A549 (cell line): ENCODE measurements at regions not wholly inside any gene's neighbourhood (a gene's known extent, or its start where the extent isn't known, plus 50 kb on each side); places are given as distances from the start of the nearest gene placed in this dataset.

Experiments used
- ATAC-seq, 2 experiments: fragments of 200-7000 bp in 1 of 2; fragments of >200 bp in 1 of 2; cut with Nextera tagmentation in 1 of 2; cut with Tn5 transposase in 1 of 2; 3 replicates each; pipeline versions ENCODE4 v1.8.0 to v1.9.1; 2018 to 2020; ENCODE audit warnings: mild to moderate bottlenecking in 1 of 2, moderate library complexity in 1 of 2
- CTCF ChIA-PET: fragments of 300-600 bp; sonication (Branson Sonifier 250); formaldehyde crosslinking; extraction: SDS; loops from one replicate; lab custom pipeline; 2021; ENCODE audit warnings: antibody characterized with exemption, inconsistent platforms; lab: Yijun Ruan, JAX
- POLR2A ChIA-PET: fragments of 350-600 bp; formaldehyde crosslinking; extraction: SDS; loops from one replicate; lab custom pipeline; 2021; ENCODE audit warnings: antibody characterized with exemption, inconsistent platforms; lab: Yijun Ruan, JAX
- DNase-seq, 2 experiments: peaks; one replicate each; pipeline versions ENCODE4 v3.0.0 to v3.0.0-alpha.2; 2011 to 2016; ENCODE audit warnings: low read depth in 1 of 2, low spot score in 1 of 2
- FAIRE-seq: peaks from 2 replicates; lab custom pipeline; 2011; peaks lifted over from hg19 to GRCh38; lab: Jason Lieb, UNC
- H3K27ac ChIP-seq, 2 experiments: fragments of >200 bp; sonication (Bioruptor Twin); formaldehyde crosslinking; 3 replicates each; pipeline ENCODE4 v1.5.1; 2016 to 2017
- H3K4me1 ChIP-seq: fragments of >200 bp; sonication (Bioruptor Twin); formaldehyde crosslinking; 3 replicates; pipeline ENCODE4 v1.6.1; 2016
- H3K4me2 ChIP-seq: fragments of >200 bp; sonication (Bioruptor Twin); formaldehyde crosslinking; 3 replicates; pipeline ENCODE4 v1.6.1; 2016
- H3K4me3 ChIP-seq: fragments of >200 bp; sonication (Bioruptor Twin); formaldehyde crosslinking; 3 replicates; pipeline ENCODE4 v1.5.1; 2016
- H3K9me3 ChIP-seq: fragments of >200 bp; sonication (Bioruptor Twin); formaldehyde crosslinking; 3 replicates; pipeline ENCODE4 v1.6.1; 2016
- CBX2 ChIP-seq: fragments of 200-600 bp; sonication (generic); IDR thresholded peaks from 2 replicates; pipeline ENCODE4 v1.6.1; 2016; ENCODE audit warnings: low read depth, mild to moderate bottlenecking, borderline replicate concordance
- CBX8 ChIP-seq: fragments of 200-600 bp; sonication (generic); IDR thresholded peaks from 2 replicates; pipeline ENCODE4 v1.6.1; 2016
- CTCF ChIP-seq: fragments of >200 bp; sonication (Bioruptor Twin); formaldehyde crosslinking; IDR thresholded peaks from 3 replicates; pipeline ENCODE4 v1.5.1; 2016
- EHF ChIP-seq: fragments of 250-450 bp; sonication (Bioruptor Pico); IDR thresholded peaks from 2 replicates; pipeline ENCODE4 v1.5.0; 2020; ENCODE audit warnings: mild to moderate bottlenecking
- GATA3 ChIP-seq: IDR thresholded peaks from 2 replicates; pipeline ENCODE4 v1.6.1; 2012; ENCODE audit warnings: borderline replicate concordance
- HEYL ChIP-seq: fragments of 250-450 bp; sonication (Bioruptor Pico); IDR thresholded peaks from 2 replicates; pipeline ENCODE4 v1.8.0; 2021; ENCODE audit warnings: mild to moderate bottlenecking, moderate library complexity
- HOXA7 ChIP-seq: fragments of 250-450 bp; sonication (Bioruptor Pico); IDR thresholded peaks from 2 replicates; pipeline ENCODE4 v1.5.0; 2020; ENCODE audit warnings: mild to moderate bottlenecking, moderate library complexity
- HOXB5 ChIP-seq: fragments of 250-450 bp; sonication (Bioruptor Pico); IDR thresholded peaks from 2 replicates; pipeline ENCODE4 v1.5.0; 2020; ENCODE audit warnings: mild to moderate bottlenecking, moderate library complexity
- NPAS2 ChIP-seq: fragments of 250-450 bp; sonication (Bioruptor Pico); IDR thresholded peaks from 2 replicates; pipeline ENCODE4 v1.8.0; 2022; ENCODE audit warnings: mild to moderate bottlenecking, moderate library complexity, borderline replicate concordance
- POLR2A ChIP-seq: IDR thresholded peaks from 2 replicates; pipeline ENCODE4 v1.6.1; 2012; ENCODE audit warnings: mild to moderate bottlenecking, low read length
- RAD21 ChIP-seq, 2 experiments: fragments of >200 bp in 1 of 2; sonication (Bioruptor Twin) in 1 of 2; formaldehyde crosslinking in 1 of 2; IDR thresholded peaks in 1 of 2; conservative IDR thresholded peaks in 1 of 2; 2 replicates in 1 of 2; 3 replicates in 1 of 2; pipeline ENCODE4 v1.6.1; 2012 to 2018; ENCODE audit warnings: inconsistent platforms in 1 of 2
- RARB ChIP-seq: fragments of 250-450 bp; sonication (Bioruptor Pico); IDR thresholded peaks from 2 replicates; pipeline ENCODE4 v1.8.0; 2021; ENCODE audit warnings: mild to moderate bottlenecking, moderate library complexity
- ZFP36 ChIP-seq: fragments of 450-650 bp; IDR thresholded peaks from 2 replicates; pipeline ENCODE4 v1.6.1; 2014; ENCODE audit warnings: borderline replicate concordance; ENCODE audit not compliant: partially characterized antibody
- ZSCAN20 ChIP-seq: fragments of 250-450 bp; sonication (Bioruptor Pico); IDR thresholded peaks from 2 replicates; pipeline ENCODE4 v1.8.0; 2022; ENCODE audit warnings: mild to moderate bottlenecking, moderate library complexity
- WGBS: methylation state at CpG from one replicate; pipeline ENCODE4 v1.1.6; 2017; ENCODE audit errors: missing lambda C conversion rate; 5-methylcytosine and 5-hydroxymethylcytosine counted together
- TF ChIP-seq, protein P1 (sequence below): fragments of 200-600 bp; sonication (generic); IDR thresholded peaks from 2 replicates; pipeline ENCODE4 v1.6.1; 2016; ENCODE audit warnings: antibody characterized with exemption, mild to moderate bottlenecking, moderate library complexity
- TF ChIP-seq, protein P2 (sequence below): fragments of 250-450 bp; sonication (Bioruptor Pico); IDR thresholded peaks from 2 replicates; pipeline ENCODE4 v1.5.0; 2021; ENCODE audit warnings: mild to moderate bottlenecking, moderate library complexity, borderline replicate concordance

GRCh38 chr20:1724901-1725300, 67.3 kb upstream of the SIRPG start (continued):
- TF ChIP-seq, protein P1, sequence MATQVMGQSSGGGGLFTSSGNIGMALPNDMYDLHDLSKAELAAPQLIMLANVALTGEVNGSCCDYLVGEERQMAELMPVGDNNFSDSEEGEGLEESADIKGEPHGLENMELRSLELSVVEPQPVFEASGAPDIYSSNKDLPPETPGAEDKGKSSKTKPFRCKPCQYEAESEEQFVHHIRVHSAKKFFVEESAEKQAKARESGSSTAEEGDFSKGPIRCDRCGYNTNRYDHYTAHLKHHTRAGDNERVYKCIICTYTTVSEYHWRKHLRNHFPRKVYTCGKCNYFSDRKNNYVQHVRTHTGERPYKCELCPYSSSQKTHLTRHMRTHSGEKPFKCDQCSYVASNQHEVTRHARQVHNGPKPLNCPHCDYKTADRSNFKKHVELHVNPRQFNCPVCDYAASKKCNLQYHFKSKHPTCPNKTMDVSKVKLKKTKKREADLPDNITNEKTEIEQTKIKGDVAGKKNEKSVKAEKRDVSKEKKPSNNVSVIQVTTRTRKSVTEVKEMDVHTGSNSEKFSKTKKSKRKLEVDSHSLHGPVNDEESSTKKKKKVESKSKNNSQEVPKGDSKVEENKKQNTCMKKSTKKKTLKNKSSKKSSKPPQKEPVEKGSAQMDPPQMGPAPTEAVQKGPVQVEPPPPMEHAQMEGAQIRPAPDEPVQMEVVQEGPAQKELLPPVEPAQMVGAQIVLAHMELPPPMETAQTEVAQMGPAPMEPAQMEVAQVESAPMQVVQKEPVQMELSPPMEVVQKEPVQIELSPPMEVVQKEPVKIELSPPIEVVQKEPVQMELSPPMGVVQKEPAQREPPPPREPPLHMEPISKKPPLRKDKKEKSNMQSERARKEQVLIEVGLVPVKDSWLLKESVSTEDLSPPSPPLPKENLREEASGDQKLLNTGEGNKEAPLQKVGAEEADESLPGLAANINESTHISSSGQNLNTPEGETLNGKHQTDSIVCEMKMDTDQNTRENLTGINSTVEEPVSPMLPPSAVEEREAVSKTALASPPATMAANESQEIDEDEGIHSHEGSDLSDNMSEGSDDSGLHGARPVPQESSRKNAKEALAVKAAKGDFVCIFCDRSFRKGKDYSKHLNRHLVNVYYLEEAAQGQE: no peak
- no peak for TF ChIP-seq ZSCAN20 (CRISPR knock-in tag)
- TF ChIP-seq ZFP36: no peak
- no peak for TF ChIP-seq EHF (CRISPR knock-in tag)
- no peak for TF ChIP-seq GATA3
- TF ChIP-seq, protein P2, sequence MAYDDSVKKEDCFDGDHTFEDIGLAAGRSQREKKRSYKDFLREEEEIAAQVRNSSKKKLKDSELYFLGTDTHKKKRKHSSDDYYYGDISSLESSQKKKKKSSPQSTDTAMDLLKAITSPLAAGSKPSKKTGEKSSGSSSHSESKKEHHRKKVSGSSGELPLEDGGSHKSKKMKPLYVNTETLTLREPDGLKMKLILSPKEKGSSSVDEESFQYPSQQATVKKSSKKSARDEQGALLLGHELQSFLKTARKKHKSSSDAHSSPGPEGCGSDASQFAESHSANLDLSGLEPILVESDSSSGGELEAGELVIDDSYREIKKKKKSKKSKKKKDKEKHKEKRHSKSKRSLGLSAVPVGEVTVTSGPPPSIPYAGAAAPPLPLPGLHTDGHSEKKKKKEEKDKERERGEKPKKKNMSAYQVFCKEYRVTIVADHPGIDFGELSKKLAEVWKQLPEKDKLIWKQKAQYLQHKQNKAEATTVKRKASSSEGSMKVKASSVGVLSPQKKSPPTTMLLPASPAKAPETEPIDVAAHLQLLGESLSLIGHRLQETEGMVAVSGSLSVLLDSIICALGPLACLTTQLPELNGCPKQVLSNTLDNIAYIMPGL (CRISPR knock-in tag): no peak

DNA sequence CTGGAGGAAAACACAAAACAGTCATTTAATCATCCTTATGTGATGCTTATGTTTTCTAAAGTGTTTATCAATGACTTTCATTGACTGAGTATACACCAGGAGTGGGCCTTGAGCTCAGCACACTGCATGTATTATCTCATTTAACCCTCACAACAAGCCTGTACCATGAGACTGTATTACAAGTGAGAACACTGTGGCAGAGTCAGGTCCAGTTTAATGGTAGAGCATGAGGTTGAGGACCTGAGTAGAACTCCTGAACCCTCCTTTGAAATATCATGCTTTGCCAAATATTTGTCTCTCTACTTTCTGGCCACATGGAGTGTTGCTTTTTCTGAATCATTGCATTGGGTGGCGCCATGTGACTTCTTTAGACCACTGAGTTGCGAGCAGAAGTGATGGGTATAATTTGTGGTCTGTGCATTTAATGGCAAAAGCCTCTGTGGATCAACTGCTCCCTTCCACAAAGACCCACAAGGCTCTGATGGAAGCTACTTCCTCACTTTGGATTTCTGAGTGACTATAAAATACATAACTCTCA, 65.0 kb upstream of the SIRPG start:
- FAIRE-seq: no peak
- H3K27ac ChIP-seq: no peak overlapping the region
- 16% methylated on average over 2 of the region's 2 CpGs for WGBS
- H3K4me3 ChIP-seq: no peak overlapping the region
- H3K4me2 ChIP-seq: no peak overlapping the region
- ChIA-PET CTCF (interaction anchor here (0.6 to 1.0 kb wide), 3 partner anchors 22 to 243 kb away, joined by 3 to 4 read pairs (median 3); no protein-coding TSS in a partner anchor), POLR2A (no interaction called here)
- no peaks in the 10 kb centered on the region for H3K4me1 ChIP-seq
- ATAC-seq: no peak
- 0 out of 3 replicates have a peak, but pooled peaks cover 4% of the 10 kb centered on the region for H3K9me3 ChIP-seq
- no peak for TF ChIP-seq HOXB5
- no peak for TF ChIP-seq NPAS2 (CRISPR knock-in tag)
- TF ChIP-seq POLR2A: no peak
- no peak for TF ChIP-seq RAD21 (conservative IDR thresholded peaks at IDR 0.05 in 1 of 2, IDR thresholded peaks at IDR 0.05 in 1 of 2)
- TF ChIP-seq HOXA7 (CRISPR knock-in tag): no peak
- no peak for TF ChIP-seq CBX2
- TF ChIP-seq CTCF: no peak
- no peak for TF ChIP-seq CBX8
- no peak for TF ChIP-seq HEYL (CRISPR knock-in tag)
- TF ChIP-seq RARB (CRISPR knock-in tag): no peak
- TF ChIP-seq, all 56 proteins: peak for 0
- no peak for DNase-seq
